ENCODE measurements at regions not wholly inside any gene's neighbourhood (a gene's known extent, or its start where the extent isn't known, plus 50 kb on each side); places are given as distances from the start of the nearest gene placed in this dataset.

DNA sequence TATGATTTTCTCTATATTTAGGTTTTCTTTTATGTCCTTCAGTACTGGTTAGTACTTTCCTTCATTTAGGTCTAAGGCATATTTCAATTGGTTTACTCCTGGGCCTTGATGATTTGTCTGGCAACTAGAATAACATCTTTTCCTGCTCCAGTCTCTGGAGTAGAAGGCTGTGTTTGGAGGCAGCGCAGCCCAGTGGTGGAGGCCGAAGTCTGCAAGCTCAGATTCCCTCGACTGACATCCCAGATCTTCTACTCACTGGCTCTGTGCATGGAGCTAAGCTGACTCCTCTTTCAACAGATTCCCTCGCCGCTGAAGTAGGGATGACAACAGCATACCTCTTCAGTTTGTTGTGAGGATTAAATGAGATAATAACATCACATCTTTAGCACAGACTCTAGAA lies 141.0 kb downstream of the RAP2A start:
- TF ChIP-seq POLR2A (IDR thresholded peaks at IDR 0.05; ENCODE audit: low read length), result no peak
- TF ChIP-seq GATA1 (IDR thresholded peaks at IDR 0.05; ENCODE audit: low read depth, low read length), result no peak

All from erythroblast (primary cell).